ENCODE measurements at regions not wholly inside any gene's neighbourhood (a gene's known extent, or its start where the extent isn't known, plus 50 kb on each side); places are given as distances from the start of the nearest gene placed in this dataset.
"Not testable (repeated sequence)": the region's sequence is repeated elsewhere in the genome, so short reads cannot be mapped to it uniquely, and the experiment has no call there.

DNA sequence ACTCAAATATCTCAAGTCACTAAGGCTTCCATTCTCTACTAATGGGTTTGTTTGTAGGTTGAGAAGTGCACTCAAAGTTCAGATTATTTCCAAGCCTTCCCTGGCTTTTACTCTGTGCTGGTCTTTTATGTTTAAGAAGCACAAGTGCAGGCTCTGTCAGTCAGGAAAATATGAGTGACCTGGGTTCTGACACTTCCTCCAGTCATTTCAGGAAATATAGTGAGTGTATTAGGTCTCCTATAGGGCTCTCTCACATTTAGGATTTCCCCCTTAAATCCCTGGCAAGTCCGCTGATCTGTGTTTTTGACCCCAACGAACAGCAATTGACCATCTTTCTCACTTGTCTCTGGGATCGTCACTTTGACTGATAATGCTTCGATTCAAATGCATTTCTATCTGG, 210.2 kb downstream of the ARPP21 start:
- DNase-seq (ENCODE audit: low spot score) = no peak

DNA sequence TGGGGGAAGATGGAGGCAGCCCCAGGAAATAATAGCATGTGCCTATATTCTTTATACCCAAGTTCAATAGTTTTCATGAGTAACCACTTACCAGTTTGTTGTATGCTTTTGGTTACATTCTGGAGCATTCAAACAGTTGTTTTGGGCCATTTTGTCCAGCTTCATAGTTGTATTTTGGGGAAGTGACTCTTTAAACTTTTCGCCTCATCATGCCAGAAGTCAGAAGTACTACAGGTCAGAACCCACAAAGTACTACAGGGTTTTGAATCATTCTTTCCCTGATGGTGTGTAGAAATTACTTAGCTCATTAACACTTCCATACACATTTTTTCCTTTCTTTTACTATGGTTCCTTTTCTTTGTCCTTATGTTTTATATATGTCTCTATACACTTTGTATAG, 210.6 kb downstream of the ARPP21 start:
- DNase-seq (ENCODE audit: low spot score) = no peak

GRCh38 chr3:35857004-35857403, 217.7 kb downstream of the ARPP21 start:
- no peak for DNase-seq (ENCODE audit: low spot score)

DNA sequence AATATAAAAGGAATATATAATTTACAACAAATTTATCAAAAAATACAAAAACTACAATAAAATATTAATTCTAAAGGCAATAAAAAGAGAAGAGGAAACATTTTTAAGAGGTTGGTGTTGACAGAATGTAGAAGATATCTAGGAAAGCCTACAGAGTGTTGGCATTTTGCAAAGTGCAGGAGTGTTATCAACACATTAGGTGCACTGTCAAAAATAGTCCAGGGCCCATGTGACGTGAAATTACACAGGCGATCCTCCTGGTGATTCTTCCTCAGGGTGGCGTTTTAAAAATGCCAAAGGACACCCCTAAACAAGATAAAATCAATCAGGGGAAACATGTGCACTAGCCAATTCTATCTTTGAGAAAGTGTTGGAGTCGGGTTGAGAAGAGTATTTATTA, 222.7 kb downstream of the ARPP21 start:
- DNase-seq (ENCODE audit: low spot score) = no peak

DNA sequence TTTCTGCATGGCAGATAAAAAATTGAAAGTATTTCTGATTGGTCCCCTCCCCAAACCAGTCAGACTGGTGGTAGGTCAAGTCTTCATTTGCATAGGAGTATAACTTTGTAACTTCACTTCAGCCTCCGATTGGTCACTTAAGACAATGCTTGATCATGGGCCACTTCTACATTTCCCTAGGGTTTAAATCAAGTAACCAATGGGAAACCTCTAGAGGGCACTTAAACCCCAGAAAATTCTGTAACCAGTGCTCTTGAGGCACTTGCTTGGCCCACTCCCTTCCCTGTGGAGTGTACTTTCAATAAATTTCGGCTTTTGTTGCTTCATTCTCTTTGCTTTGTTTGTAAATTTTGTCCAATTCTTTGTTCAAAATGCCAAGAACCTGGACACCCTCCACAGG, 225.5 kb downstream of the ARPP21 start:
- no peak for DNase-seq (ENCODE audit: low spot score)

GRCh38 chr3:35867791-35868190, 228.5 kb downstream of the ARPP21 start:
- no peak for DNase-seq (ENCODE audit: low spot score)

GRCh38 chr3:35871009-35871408, 231.7 kb downstream of the ARPP21 start:
- no peak for DNase-seq (ENCODE audit: low spot score)

- no peak for DNase-seq (ENCODE audit: low spot score)
Measured at GRCh38 chr3:35883929-35884328, 244.6 kb downstream of the ARPP21 start.

DNA sequence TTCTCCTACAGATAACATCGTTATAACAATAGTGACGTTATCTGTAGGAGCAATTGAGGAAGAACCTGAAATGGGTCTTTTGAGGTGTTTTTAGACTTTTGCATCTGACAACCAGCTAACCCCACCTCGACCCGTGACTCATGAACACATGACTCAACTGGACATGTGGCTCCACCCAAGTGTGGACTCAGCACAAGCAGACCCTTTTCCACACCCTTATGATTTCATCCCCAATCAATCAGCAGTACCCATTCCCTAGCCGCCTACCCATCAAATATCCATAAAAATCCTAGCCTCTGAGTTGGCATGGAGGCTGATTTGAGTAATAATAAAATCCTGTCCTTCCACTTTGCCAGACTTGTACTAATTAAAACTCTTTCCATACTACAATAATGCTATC, 255.4 kb downstream of the ARPP21 start:
- no peak for DNase-seq (ENCODE audit: low spot score)

DNA sequence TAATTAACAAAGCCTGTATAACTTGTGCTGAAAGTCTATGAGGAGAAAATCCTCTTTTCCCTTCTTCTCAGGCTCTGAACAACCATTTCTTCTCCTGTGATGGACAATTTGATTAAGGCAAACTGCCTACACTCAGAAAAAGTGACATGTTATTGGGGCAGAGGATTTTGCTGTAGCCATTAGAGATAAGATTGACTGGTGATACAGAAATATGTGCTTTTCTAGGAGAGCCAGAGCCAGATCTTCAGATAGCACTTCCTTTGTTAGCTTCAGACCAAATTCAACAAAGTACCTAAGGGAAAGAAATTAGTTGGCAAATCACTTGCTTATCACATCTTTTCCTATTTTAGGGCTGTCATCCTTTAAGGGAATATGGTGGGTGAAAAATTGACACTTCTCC, 259.9 kb downstream of the ARPP21 start:
- DNase-seq (ENCODE audit: low spot score) = no peak

DNA sequence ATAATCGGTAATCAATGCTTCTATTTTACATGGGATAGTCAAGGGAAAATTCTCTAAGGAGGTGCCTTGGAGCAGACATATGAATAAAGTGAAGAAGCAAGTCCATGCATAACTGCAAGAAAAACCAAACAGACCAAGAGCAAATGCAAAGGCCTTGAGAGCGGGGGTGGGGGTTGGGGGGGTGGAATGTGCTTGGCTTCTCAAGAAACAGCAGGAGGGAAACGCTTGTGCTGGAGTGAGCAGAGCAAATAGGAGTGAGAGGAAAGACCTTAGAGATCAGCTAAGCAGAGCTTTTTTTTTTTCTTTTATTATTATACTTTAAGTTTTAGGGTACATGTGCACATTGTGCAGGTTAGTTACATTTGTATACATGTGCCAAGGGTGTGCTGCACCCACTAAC, 260.8 kb downstream of the ARPP21 start:
- DNase-seq (ENCODE audit: low spot score) = no peak

DNA sequence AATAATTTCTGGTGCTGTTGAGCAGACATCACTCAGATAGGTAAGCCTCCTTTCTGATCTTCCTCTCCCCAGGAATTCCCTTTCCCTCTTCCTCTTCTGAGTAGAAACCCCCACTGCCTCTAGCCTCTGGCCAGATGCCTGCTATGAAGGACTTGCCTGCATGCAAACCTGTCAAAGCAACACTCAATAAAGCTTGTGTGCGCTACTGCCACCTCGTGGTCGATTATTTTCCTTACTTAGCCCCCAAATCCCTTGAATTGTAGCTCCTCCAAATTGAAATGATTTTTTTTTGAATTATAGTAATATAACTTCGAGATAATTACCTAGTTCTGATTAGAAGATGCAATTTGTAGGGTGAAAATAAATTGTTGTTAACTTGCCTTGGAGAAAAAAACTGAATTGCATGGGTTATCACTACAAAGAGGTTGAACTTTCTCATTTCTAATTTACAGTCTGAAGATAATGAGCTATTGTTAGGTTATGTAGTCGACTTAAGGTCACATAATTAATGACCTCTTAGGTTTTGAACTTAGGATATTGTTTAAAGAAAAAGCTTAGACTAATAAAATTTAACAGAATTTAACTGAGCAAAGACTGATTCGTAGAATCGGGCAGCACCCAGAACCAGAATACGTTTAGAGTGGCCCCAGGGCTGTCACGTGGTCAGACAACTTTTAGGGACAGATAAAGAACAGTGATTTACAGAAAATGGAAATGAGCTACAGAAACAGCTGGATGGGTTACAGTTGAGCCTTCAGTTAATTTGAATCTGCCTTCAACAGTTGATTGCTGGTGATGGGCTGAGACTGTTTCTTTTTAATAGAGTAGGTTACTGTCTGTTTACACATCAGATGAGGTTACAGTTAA, 269.3 kb downstream of the ARPP21 start:
- peak; percentile 46 for DNase-seq (ENCODE audit: low spot score)

DNA sequence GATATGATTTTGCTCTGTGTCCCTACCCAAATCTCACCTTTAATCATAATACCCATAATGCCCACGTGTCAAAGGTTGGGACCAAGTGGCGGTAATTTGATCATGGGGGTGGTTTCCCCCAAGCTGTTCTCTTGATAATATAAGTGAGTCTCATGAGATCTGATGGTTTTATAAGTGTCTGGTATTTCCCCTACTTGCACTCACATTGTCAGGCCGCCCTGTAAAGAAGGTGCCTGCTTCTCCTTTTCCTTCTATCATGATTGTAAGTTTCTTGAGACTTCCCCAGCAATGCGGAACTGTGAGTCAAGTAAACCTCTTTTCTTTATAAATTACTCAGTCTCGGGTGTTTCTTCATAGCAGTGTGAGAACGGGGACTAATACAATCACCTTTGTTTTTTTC, 279.8 kb downstream of the ARPP21 start:
- DNase-seq (ENCODE audit: low spot score) = no peak

- no peak for DNase-seq (ENCODE audit: low spot score)
Measured at GRCh38 chr3:35921718-35922117, 282.4 kb downstream of the ARPP21 start.

- DNase-seq (ENCODE audit: low spot score) = not testable (repeated sequence)
Measured at GRCh38 chr3:35924070-35924469, 284.7 kb downstream of the ARPP21 start.

GRCh38 chr3:35927441-35927840, 288.1 kb downstream of the ARPP21 start:
- DNase-seq (ENCODE audit: low spot score) = no peak

DNA sequence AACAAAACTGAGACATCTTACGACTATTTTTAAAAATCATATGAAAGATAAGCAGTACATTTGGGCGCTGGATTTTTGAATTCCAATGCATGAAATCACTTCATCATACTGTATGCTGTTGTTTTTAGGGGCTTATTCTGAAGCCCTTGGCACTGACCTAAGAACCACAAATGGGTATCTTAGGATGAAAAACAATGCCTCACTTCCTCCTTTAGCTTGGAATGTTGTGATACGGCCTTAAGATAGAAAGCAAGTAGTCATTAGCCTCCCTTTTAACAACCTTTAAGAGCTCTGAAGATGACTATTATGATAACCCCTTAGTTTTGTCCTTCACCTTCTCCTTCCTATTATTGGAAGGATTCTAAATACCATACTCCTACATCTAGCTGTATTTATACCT, 289.8 kb downstream of the ARPP21 start:
- DNase-seq (ENCODE audit: low spot score) = no peak

- DNase-seq (ENCODE audit: low spot score) = no peak
Measured at GRCh38 chr3:35931867-35932266, 292.5 kb downstream of the ARPP21 start.

DNA sequence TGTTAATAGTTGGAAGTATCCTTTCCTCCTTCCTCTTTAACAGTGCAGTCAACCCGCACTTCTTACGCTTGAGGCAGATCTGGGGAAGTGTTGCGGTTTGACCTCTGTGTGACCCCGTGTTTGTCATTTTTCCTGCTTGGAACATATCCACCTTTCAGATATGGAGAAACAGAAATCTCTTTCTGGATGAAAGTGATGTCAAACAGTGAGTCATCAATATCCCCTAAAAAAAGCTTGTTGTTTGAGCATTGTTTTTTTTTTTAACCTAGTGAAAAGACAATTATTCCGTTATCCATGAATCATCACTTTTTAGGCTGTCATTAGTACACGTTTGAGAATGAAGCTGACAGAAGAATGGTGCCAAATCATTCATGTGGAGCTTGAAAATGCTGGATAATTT, 293.7 kb downstream of the ARPP21 start:
- DNase-seq (ENCODE audit: low spot score) = peak; percentile 60

DNA sequence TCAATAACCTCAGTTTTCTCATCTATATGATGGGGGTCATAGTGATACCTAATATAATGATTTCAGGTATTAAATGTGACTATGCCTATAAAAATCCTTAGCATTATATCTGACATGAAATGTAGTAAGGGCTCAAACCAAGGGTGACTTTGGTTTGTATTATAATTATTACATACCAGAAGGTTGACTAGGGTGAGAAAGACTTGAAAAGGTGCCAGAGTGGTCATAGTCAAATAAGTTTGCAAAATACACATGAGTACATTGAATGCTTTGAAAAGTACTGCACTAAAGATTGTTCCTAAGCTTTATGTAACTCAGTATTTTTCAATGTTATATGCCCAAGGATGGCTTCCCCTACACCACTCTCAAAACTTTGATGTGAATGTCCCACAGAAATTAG, 297.2 kb downstream of the ARPP21 start:
- DNase-seq (ENCODE audit: low spot score) = no peak

DNA sequence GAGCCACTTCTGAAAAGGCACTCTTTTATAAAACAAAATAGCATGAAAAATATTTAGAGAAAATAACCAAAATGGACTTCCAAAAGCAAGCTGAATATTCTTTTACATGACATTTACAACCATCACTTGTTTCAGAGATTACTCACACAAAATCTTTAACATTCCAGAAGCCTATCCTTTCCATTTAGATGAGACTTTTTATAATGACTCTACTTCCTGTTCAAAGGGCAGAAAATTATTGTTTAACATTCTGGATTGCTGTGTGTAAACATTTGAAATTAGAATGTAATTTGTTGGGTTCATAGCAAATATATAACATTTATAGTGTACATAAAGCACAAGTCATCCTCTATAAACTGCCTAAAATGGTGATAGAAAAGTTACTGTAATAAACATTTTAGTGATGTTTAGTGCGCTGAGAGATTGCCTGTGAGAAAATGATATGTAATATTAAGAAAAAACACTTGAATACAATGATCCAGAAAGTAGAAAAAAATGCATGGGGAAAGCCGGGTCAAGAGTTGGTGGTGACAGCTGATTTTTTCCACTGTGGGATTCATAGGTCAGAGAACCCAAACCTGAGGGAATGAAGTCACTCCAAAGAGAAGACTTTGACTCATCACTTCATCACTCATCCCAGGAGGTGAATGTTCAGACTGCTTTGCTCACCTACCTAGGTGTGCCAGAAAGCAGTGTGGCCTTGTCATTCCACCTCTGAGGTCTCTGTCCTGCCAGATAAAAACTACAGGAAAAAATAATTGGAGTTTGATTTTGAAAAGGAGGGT, 305.8 kb downstream of the ARPP21 start:
- no peak for DNase-seq (ENCODE audit: low spot score)

DNA sequence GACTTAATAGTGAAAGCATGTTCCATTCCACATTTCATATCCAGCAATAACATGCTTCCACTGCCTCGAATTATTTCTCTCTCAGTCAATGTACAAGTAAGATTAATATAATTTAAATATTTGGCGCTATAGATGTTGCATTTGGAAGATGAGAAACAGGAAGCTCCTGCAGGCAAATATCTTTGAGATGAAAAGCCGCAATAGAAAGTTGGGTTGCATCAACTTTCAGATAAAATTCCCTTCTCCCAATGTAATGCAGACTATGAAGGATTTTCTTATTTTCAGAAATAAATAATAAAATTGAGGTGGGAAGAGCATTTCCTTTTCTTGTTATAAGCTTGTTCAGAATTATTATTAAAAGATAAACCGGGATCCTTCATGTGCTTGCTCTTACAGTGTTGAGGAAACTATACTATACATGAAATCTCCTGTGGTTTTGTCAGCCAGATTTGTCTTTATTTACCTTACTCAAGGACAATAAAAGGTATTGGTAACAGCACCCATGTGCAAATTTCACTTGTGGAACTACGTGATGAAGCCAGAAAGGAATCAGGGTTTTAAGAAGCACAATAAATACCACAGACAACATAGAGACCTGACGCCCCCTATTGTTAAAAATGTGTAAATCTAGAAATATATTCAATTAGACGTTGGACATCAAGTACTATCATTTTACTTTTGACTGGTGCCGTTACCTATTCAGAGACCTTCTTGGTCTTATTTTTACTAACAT, 307.0 kb downstream of the ARPP21 start:
- no peak for DNase-seq (ENCODE audit: low spot score)

Data from mucosa of gallbladder (tissue), 1 donor.